Keratinocyte (primary cell): ENCODE measurements at regions not wholly inside any gene's neighbourhood (a gene's known extent, or its start where the extent isn't known, plus 50 kb on each side); places are given as distances from the start of the nearest gene placed in this dataset.

Source experiments
- CTCF ChIP-seq, 3 experiments: IDR thresholded peaks in 1 of 3; conservative IDR thresholded peaks in 1 of 3; optimal IDR thresholded peaks in 1 of 3; 2 replicates in 2 of 3; 3 replicates in 1 of 3; pipeline versions ENCODE3 to v1.5.1; 2011; ENCODE audit warnings: low read length in 3 of 3, mild to moderate bottlenecking in 3 of 3, moderate library complexity in 2 of 3, control low read depth in 1 of 3, inconsistent platforms in 1 of 3; ENCODE audit not compliant: insufficient read depth in 2 of 3; ENCODE audit errors: extremely low read depth in 1 of 3
- EZH2 ChIP-seq: IDR thresholded peaks from one replicate; pipeline ENCODE4 v1.6.1; 2012; ENCODE audit warnings: inconsistent platforms, mild to moderate bottlenecking, low read length, moderate library complexity

- TF ChIP-seq CTCF (optimal IDR thresholded peaks at IDR 0.05 in 1 of 3, IDR thresholded peaks at IDR 0.05 in 1 of 3, conservative IDR thresholded peaks at IDR 0.05 in 1 of 3; ENCODE audit: extremely low read depth in 1 of 3, insufficient read depth in 2 of 3, low read length in 3 of 3) = no peak
- TF ChIP-seq EZH2 = no peak
Observed at GRCh38 chr2:221001381-221001801, 570.7 kb downstream of the EPHA4 start.
